ENCODE measurements at regions not wholly inside any gene's neighbourhood (a gene's known extent, or its start where the extent isn't known, plus 50 kb on each side); places are given as distances from the start of the nearest gene placed in this dataset.

DNA sequence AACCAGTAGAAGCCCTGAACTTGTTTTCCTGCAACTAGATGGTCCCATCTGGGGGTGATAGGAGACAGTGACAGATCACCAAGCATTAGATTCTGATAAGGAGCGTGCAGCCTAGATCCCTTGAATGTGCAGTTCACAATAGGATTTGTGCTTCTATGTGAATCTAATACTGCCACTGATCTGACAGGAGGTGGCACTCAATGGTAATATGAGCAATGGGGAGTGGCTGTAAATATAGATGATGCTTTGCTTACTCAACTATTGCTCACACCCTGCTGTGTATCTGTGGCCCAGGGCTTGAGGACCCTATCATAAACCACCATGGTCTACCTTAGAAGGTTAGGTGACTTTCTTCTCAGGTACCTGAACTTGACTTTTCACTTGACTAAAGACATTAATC is 417.1 kb upstream of the ARHGEF26 start:
- H3K27me3 ChIP-seq, result no peaks in the 10 kb centered on the region
- H3K9me3 ChIP-seq, result no peaks in the 10 kb centered on the region
- TF ChIP-seq POLR2A (IDR thresholded peaks at IDR 0.05; ENCODE audit: low read depth), result no peak
- TF ChIP-seq POLR2AphosphoS5 (IDR thresholded peaks at IDR 0.05), result no peak
- TF ChIP-seq, protein P1, sequence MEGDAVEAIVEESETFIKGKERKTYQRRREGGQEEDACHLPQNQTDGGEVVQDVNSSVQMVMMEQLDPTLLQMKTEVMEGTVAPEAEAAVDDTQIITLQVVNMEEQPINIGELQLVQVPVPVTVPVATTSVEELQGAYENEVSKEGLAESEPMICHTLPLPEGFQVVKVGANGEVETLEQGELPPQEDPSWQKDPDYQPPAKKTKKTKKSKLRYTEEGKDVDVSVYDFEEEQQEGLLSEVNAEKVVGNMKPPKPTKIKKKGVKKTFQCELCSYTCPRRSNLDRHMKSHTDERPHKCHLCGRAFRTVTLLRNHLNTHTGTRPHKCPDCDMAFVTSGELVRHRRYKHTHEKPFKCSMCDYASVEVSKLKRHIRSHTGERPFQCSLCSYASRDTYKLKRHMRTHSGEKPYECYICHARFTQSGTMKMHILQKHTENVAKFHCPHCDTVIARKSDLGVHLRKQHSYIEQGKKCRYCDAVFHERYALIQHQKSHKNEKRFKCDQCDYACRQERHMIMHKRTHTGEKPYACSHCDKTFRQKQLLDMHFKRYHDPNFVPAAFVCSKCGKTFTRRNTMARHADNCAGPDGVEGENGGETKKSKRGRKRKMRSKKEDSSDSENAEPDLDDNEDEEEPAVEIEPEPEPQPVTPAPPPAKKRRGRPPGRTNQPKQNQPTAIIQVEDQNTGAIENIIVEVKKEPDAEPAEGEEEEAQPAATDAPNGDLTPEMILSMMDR (IDR thresholded peaks at IDR 0.05), result no peak
- TF ChIP-seq EP300 (IDR thresholded peaks at IDR 0.05), result no peak
- no peak overlapping the region for H3K4me3 ChIP-seq
- no peaks in the 10 kb centered on the region for H3K4me1 ChIP-seq
- intact Hi-C loops (cut with DNase I), result no loop called here
- 86% methylated on average over 1 of the region's 1 CpG for WGBS
- no peaks in the 10 kb centered on the region for H3K36me3 ChIP-seq
- DNase-seq (ENCODE audit: extremely low spot score), result no peak
- no peak overlapping the region for H3K27ac ChIP-seq (replicated peaks in 1 of 4)

DNA sequence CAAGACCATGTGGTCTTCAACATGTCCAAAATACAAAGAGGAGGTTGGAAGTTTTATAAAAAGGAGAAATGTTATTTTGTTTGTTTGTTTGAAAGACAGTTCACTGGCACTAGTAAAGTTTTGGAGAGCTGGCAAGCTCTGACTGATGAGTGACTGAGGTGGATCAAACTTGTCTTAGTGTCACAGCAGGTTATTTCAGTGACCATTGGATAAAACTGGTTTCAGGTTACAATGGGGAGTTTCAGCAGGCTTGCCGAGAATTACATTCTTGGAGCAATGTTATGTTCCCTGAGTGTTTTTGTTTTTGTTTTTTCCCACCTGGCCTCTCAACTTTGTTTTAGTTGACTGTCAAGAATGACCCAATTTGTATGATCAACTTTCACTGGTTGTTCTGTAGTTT is 414.5 kb upstream of the ARHGEF26 start:
- Histone ChIP-seq H3K27ac (replicated peaks in 1 of 4) (no peak overlapping the region), H3K4me3 (no peak overlapping the region), H3K4me1 (no peaks in the 10 kb centered on the region), H3K9me3 (peaks cover 0 to 18% (median 2%) of the 10 kb centered on the region in 4 donors), H3K36me3 (no peaks in the 10 kb centered on the region), H3K27me3 (no peaks in the 10 kb centered on the region)
- 77% methylated on average over 1 of the region's 1 CpG for WGBS
- no peak for DNase-seq (ENCODE audit: extremely low spot score)
- intact Hi-C loops (cut with DNase I), result no loop called here
- TF ChIP-seq POLR2A (IDR thresholded peaks at IDR 0.05; ENCODE audit: low read depth) (no peak), EP300 (IDR thresholded peaks at IDR 0.05) (no peak), POLR2AphosphoS5 (IDR thresholded peaks at IDR 0.05) (no peak)
- TF ChIP-seq, protein P1 (IDR thresholded peaks at IDR 0.05), result no peak

DNA sequence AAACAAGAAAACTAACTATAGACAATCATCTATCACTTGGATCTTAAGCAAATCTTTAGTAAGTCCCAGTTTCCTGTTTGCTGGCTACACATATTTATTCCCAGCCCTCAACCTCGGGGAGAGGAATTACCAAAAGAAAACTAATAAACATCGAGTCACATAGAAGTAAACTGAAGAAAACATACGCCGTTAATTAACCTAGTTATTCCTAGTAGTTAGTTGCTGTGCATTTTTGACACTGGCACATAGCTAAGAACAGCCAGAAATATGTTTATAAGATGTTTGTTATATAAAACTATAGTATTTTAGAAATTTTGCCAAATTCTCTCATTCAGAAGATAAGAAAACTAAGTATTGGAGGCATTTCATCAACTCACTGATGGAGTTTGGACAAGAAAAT is 407.2 kb upstream of the ARHGEF26 start:
- Histone ChIP-seq H3K27me3 (no peaks in the 10 kb centered on the region), H3K4me1 (no peaks in the 10 kb centered on the region), H3K27ac (replicated peaks in 1 of 4) (no peak overlapping the region), H3K4me3 (no peak overlapping the region), H3K9me3 (peaks cover 0 to 18% (median 2%) of the 10 kb centered on the region in 4 donors), H3K36me3 (no peaks in the 10 kb centered on the region)
- DNase-seq (ENCODE audit: extremely low spot score), result no peak
- intact Hi-C loops (cut with DNase I), result no loop called here
- no peak for TF ChIP-seq POLR2A (IDR thresholded peaks at IDR 0.05; ENCODE audit: low read depth)
- no peak for TF ChIP-seq EP300 (IDR thresholded peaks at IDR 0.05)
- 75% methylated on average over 4 of the region's 4 CpGs for WGBS

DNA sequence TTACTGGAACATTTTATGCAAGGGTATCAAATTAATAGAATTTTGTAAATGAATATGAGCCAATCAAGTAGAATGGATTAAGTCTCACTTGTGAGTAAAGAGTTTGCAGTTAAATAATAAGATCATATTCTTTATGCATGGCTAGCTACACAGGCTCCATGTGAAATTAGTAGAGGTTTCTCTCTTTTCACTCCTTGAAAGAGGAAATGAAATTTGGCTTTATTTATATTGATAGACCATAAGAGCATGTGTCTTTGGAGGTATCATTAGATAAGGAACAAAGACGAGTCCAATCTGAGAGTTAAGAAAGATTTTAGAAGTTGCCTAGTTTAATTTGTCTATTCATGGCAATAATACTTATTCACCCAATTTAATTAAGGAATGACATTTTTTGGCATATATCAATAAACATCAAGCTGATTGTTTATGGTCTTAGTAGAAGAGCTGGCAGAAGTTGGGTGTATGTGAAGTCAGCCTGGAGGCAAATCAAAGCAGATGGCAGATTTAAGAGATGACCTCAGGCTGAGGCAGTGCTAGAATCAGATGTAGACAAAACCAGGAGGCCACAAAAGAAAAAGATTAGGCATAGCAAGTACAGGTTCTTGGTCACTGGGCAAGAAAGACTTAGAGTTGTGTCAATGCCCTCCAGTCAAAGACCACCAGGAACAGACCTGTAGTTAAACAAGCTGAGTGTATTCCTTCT is 406.5 kb upstream of the ARHGEF26 start:
- Histone ChIP-seq H3K27me3 (no peaks in the 10 kb centered on the region), H3K4me1 (no peaks in the 10 kb centered on the region), H3K36me3 (no peaks in the 10 kb centered on the region), H3K27ac (replicated peaks in 1 of 4) (no peak overlapping the region), H3K4me3 (no peak overlapping the region), H3K9me3 (peaks cover 0 to 17% (median 2%) of the 10 kb centered on the region in 4 donors)
- no peak for DNase-seq (ENCODE audit: extremely low spot score)
- intact Hi-C loops (cut with DNase I), result no loop called here
- TF ChIP-seq, protein P1 (IDR thresholded peaks at IDR 0.05), result no peak
- TF ChIP-seq EP300 (IDR thresholded peaks at IDR 0.05) (no peak), POLR2AphosphoS5 (IDR thresholded peaks at IDR 0.05) (no peak), POLR2A (IDR thresholded peaks at IDR 0.05; ENCODE audit: low read depth) (no peak)
- 66% methylated on average over 1 of the region's 1 CpG for WGBS

DNA sequence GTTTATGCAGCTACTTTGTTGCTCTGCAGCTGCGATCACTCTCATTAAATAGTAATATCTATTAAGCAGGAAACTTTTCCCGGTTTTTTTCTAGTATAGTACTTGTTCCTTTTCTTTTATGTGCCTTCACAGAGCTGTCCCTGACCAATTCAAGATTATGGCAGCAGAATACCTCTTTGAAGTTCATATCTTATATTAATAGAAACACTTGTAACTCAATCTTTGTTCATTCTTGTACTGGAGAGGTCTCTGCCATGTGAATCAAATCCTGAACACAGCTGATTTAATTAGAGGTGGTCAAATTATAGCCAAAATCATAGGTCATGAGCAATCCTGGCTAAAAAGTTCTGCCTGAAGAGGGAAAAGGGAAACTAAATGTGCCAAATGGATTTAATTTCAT is 399.0 kb upstream of the ARHGEF26 start:
- H3K27me3 ChIP-seq, result no peaks in the 10 kb centered on the region
- 48% methylated on average over 2 of the region's 2 CpGs for WGBS
- TF ChIP-seq, protein P1 (IDR thresholded peaks at IDR 0.05), result no peak
- no peak for TF ChIP-seq EP300 (IDR thresholded peaks at IDR 0.05)
- TF ChIP-seq POLR2A (IDR thresholded peaks at IDR 0.05; ENCODE audit: low read depth), result no peak
- no peak for TF ChIP-seq POLR2AphosphoS5 (IDR thresholded peaks at IDR 0.05)
- no peak overlapping the region for H3K4me3 ChIP-seq
- H3K27ac ChIP-seq (replicated peaks in 1 of 4), result no peak overlapping the region
- intact Hi-C loops (cut with DNase I), result no loop called here
- peaks cover 0 to 6% (median 3%) of the 10 kb centered on the region in 4 donors for H3K4me1 ChIP-seq
- no peaks in the 10 kb centered on the region for H3K36me3 ChIP-seq
- no peaks in the 10 kb centered on the region for H3K9me3 ChIP-seq
- no peak for DNase-seq (ENCODE audit: extremely low spot score)

All from esophagus muscularis mucosa (tissue), 4 donors.